Stimulated activated naive CD8-positive, alpha-beta T cell treated with anti-CD3 and anti-CD28 coated beads, Interleukin-15, Interleukin-2, amounts not matched to agents 100 ng/mL and 50 ng/mL, for 24 hours (primary cell): ENCODE measurements at regions not wholly inside any gene's neighbourhood (a gene's known extent, or its start where the extent isn't known, plus 50 kb on each side); places are given as distances from the start of the nearest gene placed in this dataset.
"Not testable (repeated sequence)": the region's sequence is repeated elsewhere in the genome, so short reads cannot be mapped to it uniquely, and the experiment has no call there.

ENCODE experiments used
- H3K27ac Mint-ChIP-seq: one replicate; pipeline ENCODE4 v1.8.0; 2021; ENCODE audit warnings: mild to moderate bottlenecking, mixed read lengths
- H3K27me3 Mint-ChIP-seq: one replicate; pipeline ENCODE4 v1.8.0; 2021; ENCODE audit warnings: mixed read lengths
- H3K36me3 Mint-ChIP-seq: one replicate; pipeline ENCODE4 v1.8.0; 2021; ENCODE audit warnings: low read depth, mixed read lengths
- H3K4me1 Mint-ChIP-seq: one replicate; pipeline ENCODE4 v1.8.0; 2021; ENCODE audit warnings: low read depth, mixed read lengths
- H3K4me3 Mint-ChIP-seq: one replicate; pipeline ENCODE4 v1.8.0; 2021; ENCODE audit warnings: mild to moderate bottlenecking, mixed read lengths
- H3K9me3 Mint-ChIP-seq: one replicate; pipeline ENCODE4 v1.8.0; 2021; ENCODE audit warnings: mixed read lengths

DNA sequence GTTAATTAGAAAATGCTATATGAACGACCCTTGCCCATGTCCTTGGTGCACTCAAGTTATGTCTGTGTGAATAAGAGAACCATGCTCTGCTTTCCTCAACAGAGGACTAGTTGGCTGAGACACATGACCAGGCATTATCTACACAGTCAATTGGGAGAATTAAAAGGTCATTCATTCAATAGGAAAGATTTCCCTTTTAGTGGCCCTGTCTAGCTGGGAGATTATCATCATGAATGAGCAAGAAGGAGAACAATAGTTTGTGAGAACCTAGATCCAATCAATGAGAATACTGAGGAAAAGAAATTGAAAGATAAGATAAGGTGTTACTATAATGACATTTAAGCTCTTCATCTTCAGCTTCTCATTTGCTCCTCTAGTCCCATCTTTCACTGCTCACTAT is 1033.4 kb upstream of the LCORL start:
- Mint-ChIP-seq H3K27me3 (no peaks in the 10 kb centered on the region), H3K4me1 (no peaks in the 10 kb centered on the region), H3K4me3 (no peak overlapping the region), H3K36me3 (no peaks in the 10 kb centered on the region), H3K27ac (no peak overlapping the region), H3K9me3 (peaks cover 9% of the 10 kb centered on the region)

DNA sequence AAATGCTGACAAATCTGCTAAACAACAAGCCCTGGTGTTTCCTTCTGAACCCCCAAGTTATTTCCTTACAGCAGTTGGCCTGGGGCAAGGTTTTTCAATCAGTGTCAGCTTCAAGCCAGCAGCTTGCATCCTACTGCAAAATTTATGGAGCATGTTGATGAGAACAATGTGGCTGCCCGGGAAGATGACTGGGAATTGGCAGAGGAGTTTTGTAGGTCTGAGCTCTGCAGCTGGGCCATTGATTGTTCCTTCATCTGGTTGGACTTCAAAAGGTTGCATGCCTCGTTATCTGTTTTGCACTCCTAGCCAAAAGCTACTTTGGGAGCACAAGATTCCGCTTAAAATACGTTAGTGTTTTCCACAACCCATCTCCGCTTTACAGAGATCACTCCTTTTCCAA is 1030.3 kb upstream of the LCORL start:
- Mint-ChIP-seq H3K4me1 (no peaks in the 10 kb centered on the region), H3K36me3 (no peaks in the 10 kb centered on the region), H3K9me3 (peaks cover 4% of the 10 kb centered on the region), H3K4me3 (no peak overlapping the region), H3K27me3 (no peaks in the 10 kb centered on the region), H3K27ac (no peak overlapping the region)

DNA sequence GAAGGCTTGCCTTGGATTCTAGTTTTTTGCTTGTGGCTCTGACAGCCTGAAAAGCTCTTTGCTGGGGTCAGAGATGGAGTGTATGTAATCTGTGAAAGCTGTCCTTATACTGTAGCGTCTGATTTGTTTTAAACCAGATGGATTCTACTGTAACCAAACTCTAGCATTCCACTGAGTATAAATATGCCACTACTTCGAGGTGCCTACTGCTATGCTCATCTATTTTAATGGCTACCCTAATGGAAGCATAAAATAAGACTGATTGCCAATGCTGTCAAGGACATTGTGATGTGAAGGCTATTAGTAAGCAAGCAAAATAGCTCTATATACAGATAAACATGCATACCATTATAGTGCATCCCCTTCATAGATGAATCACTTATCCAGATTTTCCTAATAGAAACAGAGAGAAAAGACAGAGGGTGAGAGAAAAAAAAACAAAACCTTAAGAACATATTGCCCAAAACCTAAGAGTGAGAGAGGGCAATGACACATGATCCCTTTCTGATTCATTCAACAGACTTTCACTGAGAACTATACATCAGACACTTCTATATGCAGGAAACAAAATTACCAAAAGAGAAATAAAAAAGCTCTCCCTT is 1025.8 kb upstream of the LCORL start:
- H3K27me3 Mint-ChIP-seq = no peaks in the 10 kb centered on the region
- no peaks in the 10 kb centered on the region for H3K4me1 Mint-ChIP-seq
- H3K36me3 Mint-ChIP-seq = no peaks in the 10 kb centered on the region
- peaks cover 9% of the 10 kb centered on the region for H3K9me3 Mint-ChIP-seq
- H3K4me3 Mint-ChIP-seq = no peak overlapping the region
- H3K27ac Mint-ChIP-seq = no peak overlapping the region

DNA sequence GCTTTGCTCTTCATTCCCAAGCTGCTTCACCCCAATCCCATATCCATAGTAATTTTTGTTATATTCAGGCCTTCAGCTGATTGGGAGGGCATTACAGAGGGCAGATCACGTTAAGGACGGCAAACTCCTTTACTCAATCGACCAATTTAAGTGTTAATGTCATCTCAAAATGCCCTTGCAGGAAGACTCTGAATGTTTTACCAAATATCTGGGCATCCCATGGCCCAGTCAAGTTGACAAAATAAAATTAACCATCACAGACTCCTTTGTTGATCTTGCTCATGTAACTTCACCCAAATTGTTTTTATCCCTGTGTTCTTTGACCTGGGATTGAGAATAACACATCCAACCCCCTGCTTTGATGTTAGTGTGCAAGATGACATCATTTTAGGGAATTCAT is 1018.3 kb upstream of the LCORL start:
- H3K4me3 Mint-ChIP-seq = no peak overlapping the region
- peaks cover 18% of the 10 kb centered on the region for H3K9me3 Mint-ChIP-seq
- H3K4me1 Mint-ChIP-seq = no peaks in the 10 kb centered on the region
- no peaks in the 10 kb centered on the region for H3K36me3 Mint-ChIP-seq
- H3K27ac Mint-ChIP-seq = no peak overlapping the region
- H3K27me3 Mint-ChIP-seq = no peaks in the 10 kb centered on the region

DNA sequence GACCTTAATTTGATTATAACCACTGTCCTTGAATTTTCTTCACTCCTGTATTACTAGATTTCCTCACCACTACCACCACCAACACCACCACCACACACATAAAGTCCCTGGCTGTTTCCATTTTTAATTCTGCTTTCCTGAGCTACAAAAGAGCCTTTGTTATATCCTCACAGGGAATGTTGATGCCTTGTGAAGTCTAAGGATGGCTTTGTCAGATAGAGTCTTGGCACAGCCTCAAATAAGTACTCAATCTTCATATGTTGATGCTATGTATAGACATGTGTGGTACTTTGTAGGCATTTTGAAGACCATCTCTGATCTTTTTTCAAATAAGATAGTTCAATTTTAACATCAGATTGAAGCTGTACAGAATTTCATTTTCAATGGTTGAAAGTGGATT is 1016.7 kb upstream of the LCORL start:
- no peaks in the 10 kb centered on the region for H3K4me1 Mint-ChIP-seq
- no peak overlapping the region for H3K4me3 Mint-ChIP-seq
- peaks cover 27% of the 10 kb centered on the region for H3K9me3 Mint-ChIP-seq
- H3K36me3 Mint-ChIP-seq = no peaks in the 10 kb centered on the region
- H3K27ac Mint-ChIP-seq = no peak overlapping the region
- H3K27me3 Mint-ChIP-seq = no peaks in the 10 kb centered on the region

DNA sequence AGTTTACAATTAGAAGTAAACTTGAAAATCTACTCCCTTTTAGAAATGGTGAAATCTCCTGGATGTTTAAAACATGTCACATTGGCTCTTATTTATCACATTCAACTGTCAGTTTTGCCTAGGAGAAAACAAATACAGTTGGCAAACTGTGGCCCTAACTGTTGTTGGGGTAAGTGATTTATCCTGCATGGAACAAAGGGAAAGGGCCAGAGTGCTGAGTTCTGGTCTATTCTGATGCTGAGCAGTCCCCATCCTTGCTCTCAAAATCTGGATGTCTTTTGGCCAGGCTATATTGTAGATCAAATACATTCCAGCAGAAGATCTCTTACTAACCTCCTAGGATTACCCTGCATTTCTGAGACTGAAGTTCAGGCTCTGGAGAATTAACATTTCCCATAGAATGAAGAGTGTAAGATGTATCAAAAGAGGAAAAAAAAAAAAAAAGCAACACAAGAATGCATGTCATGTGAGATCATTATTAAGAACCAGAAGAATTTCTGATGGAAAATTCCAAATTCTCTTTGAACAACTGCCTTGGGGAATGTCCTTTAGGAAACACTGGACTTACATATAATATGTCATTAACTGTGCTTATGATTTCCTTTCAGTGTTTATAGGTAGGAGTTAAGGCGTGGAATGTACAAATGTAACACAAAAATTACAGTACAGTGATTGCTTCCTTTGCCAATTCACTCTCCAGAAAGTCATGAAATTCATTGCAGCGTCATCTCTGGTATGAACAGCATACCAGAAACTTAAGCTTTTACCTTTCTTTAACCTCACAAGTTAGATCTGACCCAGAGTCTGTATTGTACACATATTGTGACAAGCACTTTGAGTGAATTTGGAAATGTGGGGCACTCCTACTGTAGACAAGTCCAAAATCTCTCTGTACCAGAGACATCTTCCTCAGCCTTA is 1012.5 kb upstream of the LCORL start:
- H3K27ac Mint-ChIP-seq = no peak overlapping the region
- no peaks in the 10 kb centered on the region for H3K4me1 Mint-ChIP-seq
- no peaks in the 10 kb centered on the region for H3K36me3 Mint-ChIP-seq
- H3K4me3 Mint-ChIP-seq = no peak overlapping the region
- H3K9me3 Mint-ChIP-seq = peaks cover 22% of the 10 kb centered on the region
- no peaks in the 10 kb centered on the region for H3K27me3 Mint-ChIP-seq

DNA sequence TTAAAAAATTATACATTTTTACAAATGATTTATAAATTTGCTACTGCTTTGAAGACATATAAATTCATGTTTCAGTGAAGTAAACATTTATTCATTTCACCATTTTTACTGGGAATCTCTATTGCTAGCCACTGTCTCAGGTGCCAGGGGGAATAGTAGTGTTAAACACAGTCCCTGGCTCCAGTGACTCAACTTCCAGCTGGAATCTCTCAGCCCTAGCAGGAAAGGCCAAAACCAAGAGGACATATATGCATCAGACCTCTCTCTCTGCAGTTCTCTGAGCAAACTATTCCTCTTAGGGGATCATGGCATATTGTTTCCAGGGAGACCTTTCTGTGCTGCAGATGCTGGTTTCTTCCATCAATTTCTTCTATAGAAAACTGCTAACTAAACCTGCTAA is 1009.0 kb upstream of the LCORL start:
- H3K4me1 Mint-ChIP-seq = no peaks in the 10 kb centered on the region
- H3K9me3 Mint-ChIP-seq = peaks cover 19% of the 10 kb centered on the region
- H3K36me3 Mint-ChIP-seq = no peaks in the 10 kb centered on the region
- no peaks in the 10 kb centered on the region for H3K27me3 Mint-ChIP-seq
- no peak overlapping the region for H3K27ac Mint-ChIP-seq
- H3K4me3 Mint-ChIP-seq = no peak overlapping the region

DNA sequence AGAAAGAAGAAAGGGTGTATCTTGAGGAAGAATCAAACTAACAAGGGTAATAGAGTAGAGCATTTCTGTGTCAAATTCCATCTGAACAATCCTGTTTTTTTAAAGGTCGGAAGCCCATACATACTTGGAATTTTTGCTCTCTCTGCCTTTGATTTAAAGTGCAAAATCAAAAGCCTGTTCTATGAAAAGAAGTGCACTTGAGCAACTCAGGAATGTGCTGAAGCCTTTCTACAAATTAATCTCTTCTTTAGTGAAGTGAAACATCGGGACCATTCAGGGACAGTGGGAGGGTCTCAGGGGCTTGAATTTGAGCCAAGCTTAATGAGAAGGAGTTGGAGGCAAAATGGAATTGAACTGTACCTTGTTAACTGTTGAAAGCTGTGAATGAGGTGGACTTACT is 1008.5 kb upstream of the LCORL start:
- no peaks in the 10 kb centered on the region for H3K4me1 Mint-ChIP-seq
- H3K27me3 Mint-ChIP-seq = no peaks in the 10 kb centered on the region
- H3K4me3 Mint-ChIP-seq = no peak overlapping the region
- no peak overlapping the region for H3K27ac Mint-ChIP-seq
- H3K36me3 Mint-ChIP-seq = no peaks in the 10 kb centered on the region
- peaks cover 21% of the 10 kb centered on the region for H3K9me3 Mint-ChIP-seq

DNA sequence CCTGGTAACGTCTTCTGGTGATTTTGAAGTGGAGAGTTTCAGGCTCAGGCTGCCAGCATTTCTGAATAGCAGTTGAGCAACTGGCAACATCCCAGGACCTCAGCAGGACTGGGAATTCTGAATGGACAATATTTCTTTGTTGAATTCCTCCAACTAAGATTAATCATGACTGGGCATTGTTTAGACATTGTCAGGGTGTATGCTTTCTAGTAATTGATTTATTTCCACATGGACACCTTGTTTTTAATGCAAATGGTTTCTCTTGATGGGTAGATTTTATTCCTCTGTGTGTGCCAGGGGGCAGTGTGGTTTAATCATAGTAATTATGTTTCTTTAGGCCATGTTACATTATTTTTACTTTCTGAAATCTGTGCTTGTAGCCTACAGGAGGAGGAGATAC is 1004.7 kb upstream of the LCORL start:
- no peaks in the 10 kb centered on the region for H3K36me3 Mint-ChIP-seq
- H3K4me1 Mint-ChIP-seq = no peaks in the 10 kb centered on the region
- H3K4me3 Mint-ChIP-seq = no peak overlapping the region
- H3K27ac Mint-ChIP-seq = no peak overlapping the region
- H3K27me3 Mint-ChIP-seq = no peaks in the 10 kb centered on the region
- H3K9me3 Mint-ChIP-seq = peaks cover 11% of the 10 kb centered on the region

DNA sequence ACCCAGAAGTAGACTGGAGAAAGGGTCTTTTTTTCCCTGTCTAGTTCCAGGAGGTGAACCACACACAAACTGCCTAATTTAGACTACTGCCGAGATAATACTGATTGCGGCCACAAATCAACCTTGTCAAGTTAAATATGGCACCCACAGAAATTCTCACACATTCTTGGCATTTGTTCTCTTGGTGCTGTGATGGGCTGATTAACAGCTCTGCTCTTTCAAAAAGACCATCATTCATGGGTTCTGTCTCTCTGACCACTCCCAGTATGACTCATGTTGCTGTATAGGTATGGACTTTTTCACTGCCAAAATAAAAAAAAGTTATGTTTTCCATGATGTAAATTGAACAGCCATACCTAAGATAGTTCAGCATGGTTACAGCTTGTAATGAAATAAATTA is 1003.5 kb upstream of the LCORL start:
- no peak overlapping the region for H3K4me3 Mint-ChIP-seq
- H3K36me3 Mint-ChIP-seq = no peaks in the 10 kb centered on the region
- H3K9me3 Mint-ChIP-seq = peaks cover 12% of the 10 kb centered on the region
- no peaks in the 10 kb centered on the region for H3K4me1 Mint-ChIP-seq
- H3K27ac Mint-ChIP-seq = no peak overlapping the region
- H3K27me3 Mint-ChIP-seq = no peaks in the 10 kb centered on the region

DNA sequence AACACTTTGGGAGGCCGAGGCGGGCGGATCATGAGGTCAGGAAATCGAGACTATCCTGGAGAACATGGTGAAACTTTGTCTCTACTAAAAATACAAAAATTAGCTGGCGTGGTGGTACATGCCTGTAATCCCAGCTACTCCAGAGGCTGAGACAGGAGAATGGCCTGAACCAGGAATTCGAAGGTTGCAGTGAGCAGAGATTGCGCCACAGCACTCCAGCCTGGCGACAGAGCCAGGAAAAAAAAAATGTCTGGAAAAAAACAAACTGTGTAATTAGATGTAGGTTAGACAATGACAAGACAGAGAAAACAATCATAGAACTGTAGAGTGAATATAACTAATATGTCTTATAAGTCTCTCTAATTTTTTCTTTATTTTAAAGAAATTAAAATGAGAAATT is 1002.5 kb upstream of the LCORL start:
- Mint-ChIP-seq H3K9me3 (peaks cover 12% of the 10 kb centered on the region), H3K4me1 (no peaks in the 10 kb centered on the region), H3K4me3 (no peak overlapping the region), H3K27ac (no peak overlapping the region), H3K36me3 (no peaks in the 10 kb centered on the region), H3K27me3 (no peaks in the 10 kb centered on the region)

DNA sequence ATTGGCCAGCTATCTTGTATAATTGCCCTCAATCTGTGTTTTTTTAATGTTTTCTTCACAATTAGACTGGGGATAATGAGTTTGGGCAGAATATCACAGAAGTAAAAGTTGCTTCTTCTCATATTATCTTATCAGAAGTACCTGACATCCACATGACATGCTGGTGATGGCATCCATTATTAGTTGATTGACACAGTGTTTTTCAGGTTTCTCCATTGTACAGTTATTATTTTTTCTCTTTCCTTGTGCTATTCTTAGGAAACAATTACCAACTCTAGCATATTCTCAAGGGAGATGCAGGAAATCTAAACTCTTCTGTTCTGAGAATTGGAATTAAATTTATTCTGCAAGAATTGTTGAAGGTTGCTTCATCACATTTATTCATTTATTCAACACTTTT is 1000.1 kb upstream of the LCORL start:
- H3K36me3 Mint-ChIP-seq = no peaks in the 10 kb centered on the region
- H3K27ac Mint-ChIP-seq = no peak overlapping the region
- no peaks in the 10 kb centered on the region for H3K4me1 Mint-ChIP-seq
- H3K9me3 Mint-ChIP-seq = peaks cover 12% of the 10 kb centered on the region
- H3K4me3 Mint-ChIP-seq = no peak overlapping the region
- no peaks in the 10 kb centered on the region for H3K27me3 Mint-ChIP-seq

DNA sequence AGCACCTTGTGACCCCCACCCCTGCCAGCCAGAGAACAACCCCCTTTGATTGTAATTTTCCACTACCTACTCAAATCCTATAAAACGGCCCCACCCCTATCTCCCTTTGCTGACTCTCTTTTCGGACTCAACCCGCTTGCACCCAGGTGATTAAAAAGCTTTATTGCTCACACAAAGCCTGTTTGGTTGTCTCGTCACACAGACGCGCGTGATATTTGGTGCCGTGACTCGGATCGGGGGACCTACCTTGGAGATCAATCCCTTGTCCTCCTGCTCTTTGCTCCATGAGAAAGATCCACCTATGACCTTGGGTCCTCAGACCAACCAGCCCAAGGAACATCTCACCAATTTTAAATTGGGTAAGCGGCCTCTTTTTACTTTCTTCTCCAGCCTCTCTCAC is 995.0 kb upstream of the LCORL start:
- H3K4me1 Mint-ChIP-seq, H3K27me3 Mint-ChIP-seq, H3K36me3 Mint-ChIP-seq, H3K9me3 Mint-ChIP-seq, H3K4me3 Mint-ChIP-seq, H3K27ac Mint-ChIP-seq: not testable (repeated sequence)

DNA sequence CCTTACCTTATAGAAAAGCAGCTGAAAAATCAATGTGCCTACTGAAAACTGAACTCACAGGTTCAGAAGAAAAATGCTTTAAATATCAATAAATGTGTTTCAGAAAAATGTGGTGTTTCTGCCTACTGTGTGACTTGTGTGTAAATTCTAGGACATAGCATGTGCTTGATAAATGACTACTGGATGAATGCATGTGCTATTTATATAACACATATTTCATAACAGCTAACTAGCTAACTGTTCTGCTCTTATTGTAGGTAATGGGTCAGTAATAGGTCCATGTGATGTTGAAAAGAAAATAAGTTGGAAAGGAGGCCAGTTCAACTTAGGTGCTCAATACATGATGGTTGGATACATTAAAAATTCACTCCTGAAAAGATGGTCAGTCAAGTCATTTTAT is 993.0 kb upstream of the LCORL start:
- Mint-ChIP-seq H3K4me3 (no peak overlapping the region), H3K4me1 (no peaks in the 10 kb centered on the region), H3K36me3 (no peaks in the 10 kb centered on the region), H3K27me3 (no peaks in the 10 kb centered on the region), H3K27ac (no peak overlapping the region), H3K9me3 (peaks cover 2% of the 10 kb centered on the region)

DNA sequence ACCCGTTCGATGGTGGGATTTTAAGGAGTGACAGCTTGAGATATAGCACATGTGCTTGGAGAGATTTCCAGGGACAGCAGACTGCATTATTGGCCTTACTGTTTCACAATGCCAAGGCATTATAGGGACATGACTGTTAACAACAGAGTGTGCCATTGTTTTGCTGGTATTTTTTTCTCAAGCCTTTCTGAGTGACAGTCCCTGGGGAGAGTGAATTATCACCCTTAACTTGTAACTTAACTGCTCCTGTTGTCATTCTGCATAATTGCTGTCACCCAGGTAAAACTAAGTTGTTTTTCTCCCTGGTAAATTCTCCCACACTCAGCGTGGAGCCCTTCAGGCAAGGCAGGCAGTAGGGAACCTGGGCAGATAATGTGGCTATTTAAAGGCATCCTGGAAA is 989.2 kb upstream of the LCORL start:
- peaks cover 7% of the 10 kb centered on the region for H3K9me3 Mint-ChIP-seq
- H3K4me3 Mint-ChIP-seq = no peak overlapping the region
- H3K27ac Mint-ChIP-seq = no peak overlapping the region
- H3K36me3 Mint-ChIP-seq = no peaks in the 10 kb centered on the region
- H3K4me1 Mint-ChIP-seq = no peaks in the 10 kb centered on the region
- H3K27me3 Mint-ChIP-seq = no peaks in the 10 kb centered on the region

DNA sequence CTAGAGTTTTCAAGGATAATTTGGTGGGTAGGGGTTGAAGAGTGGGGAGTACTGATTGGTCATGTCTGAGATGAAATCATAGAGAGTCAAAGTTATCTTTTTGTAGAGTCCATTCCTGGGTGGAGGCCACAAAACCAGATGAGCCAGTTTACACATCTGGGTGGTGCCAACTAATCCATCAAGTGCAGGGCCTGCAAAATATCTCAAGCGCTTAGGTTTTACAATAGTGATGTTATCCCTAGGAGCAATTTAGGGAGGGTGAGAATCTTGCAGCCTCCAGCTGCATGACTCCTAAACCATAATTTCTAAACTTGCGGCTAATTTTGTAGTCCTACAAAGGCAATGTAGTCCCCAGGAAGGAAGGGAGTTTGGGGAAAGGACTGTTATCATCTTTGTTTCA is 988.3 kb upstream of the LCORL start:
- Mint-ChIP-seq H3K36me3 (no peaks in the 10 kb centered on the region), H3K4me1 (no peaks in the 10 kb centered on the region)

More for the DNA sequence above, 988.3 kb upstream of the LCORL start:
- Mint-ChIP-seq H3K27ac (no peak overlapping the region), H3K27me3 (no peaks in the 10 kb centered on the region), H3K4me3 (no peak overlapping the region), H3K9me3 (peaks cover 7% of the 10 kb centered on the region)
